IPS DF 6.9 (cell line): ENCODE measurements at regions not wholly inside any gene's neighbourhood (a gene's known extent, or its start where the extent isn't known, plus 50 kb on each side); places are given as distances from the start of the nearest gene placed in this dataset.

Experiments used
- DNase-seq: peaks from one replicate; pipeline ENCODE4 v3.0.0-alpha.2; 2013; ENCODE audit warnings: low read depth, low spot score
- H3K27ac ChIP-seq: one replicate; pipeline ENCODE4 v1.5.1; 2013; ENCODE audit warnings: low read length, control low read depth
- H3K27me3 ChIP-seq: 2 replicates; pipeline ENCODE4 v1.6.1; 2013; ENCODE audit warnings: mild to moderate bottlenecking, low read length; ENCODE audit not compliant: control insufficient read depth, insufficient read depth
- H3K36me3 ChIP-seq: 2 replicates; pipeline ENCODE4 v1.6.1; 2013; ENCODE audit warnings: low read length; ENCODE audit not compliant: control insufficient read depth, insufficient read depth
- H3K4me1 ChIP-seq: 2 replicates; pipeline ENCODE4 v1.6.1; 2013; ENCODE audit warnings: low read length; ENCODE audit not compliant: control insufficient read depth, insufficient read depth
- H3K4me3 ChIP-seq: 2 replicates; pipeline ENCODE4 v1.5.1; 2013; ENCODE audit warnings: mild to moderate bottlenecking, low read length
- H3K9me3 ChIP-seq: 2 replicates; pipeline ENCODE4 v1.6.1; 2013; ENCODE audit warnings: low read length, inconsistent platforms; ENCODE audit not compliant: control insufficient read depth, insufficient read depth
- WGBS: extraction: QIAGEN DNeasy Blood & Tissue Kit; methylation state at CpG from one replicate; pipeline ENCODE4 v1.1.7; 2013; ENCODE audit warnings: mixed read lengths, missing lambda C conversion rate; ENCODE audit not compliant: insufficient read length, insufficient coverage; 5-methylcytosine and 5-hydroxymethylcytosine counted together

DNA sequence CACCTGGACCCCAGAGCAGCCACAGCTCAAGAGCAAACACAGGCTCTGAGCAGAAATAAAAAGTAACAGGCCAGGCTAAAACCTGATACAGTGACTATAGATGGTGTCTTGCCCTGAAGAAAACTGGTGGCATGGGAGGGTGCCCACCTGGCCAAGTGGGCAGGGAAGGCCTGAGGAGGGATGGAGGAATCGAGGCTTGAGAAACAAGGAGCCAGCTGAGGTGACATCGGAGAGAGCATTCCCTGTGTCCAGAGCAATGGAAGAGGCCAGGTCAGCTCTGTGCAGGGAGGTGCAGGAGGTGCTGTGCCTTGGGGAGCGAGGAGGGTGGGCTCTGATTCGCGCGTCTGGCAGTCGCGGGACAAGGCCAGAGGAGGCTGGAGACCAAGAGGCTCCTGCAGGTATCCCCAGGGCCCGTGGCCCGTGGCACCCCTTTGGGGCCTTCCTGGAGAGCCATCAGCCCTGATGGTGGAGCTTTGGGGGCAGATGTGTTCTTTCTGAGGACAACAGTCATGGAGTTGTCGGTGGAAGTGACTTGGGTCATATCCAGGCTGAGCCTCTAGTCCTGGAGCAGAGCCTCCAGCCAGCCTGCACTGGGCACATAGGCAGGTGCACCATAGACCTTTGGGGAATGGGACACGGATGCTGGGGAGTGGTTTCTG, 56.1 kb downstream of the PLXNA1 start:
- no peak overlapping the region for H3K4me3 ChIP-seq
- no peaks in the 10 kb centered on the region for H3K27me3 ChIP-seq
- no CpG with 5 or more reads among the region's 12 CpGs for WGBS
- H3K36me3 ChIP-seq = no peaks in the 10 kb centered on the region
- no peak overlapping the region for H3K27ac ChIP-seq
- no peak for DNase-seq
- no peaks in the 10 kb centered on the region for H3K9me3 ChIP-seq
- peaks cover 9% of the 10 kb centered on the region for H3K4me1 ChIP-seq

- Histone ChIP-seq H3K27ac (no peak overlapping the region), H3K4me3 (no peak overlapping the region), H3K27me3 (no peaks in the 10 kb centered on the region), H3K36me3 (no peaks in the 10 kb centered on the region), H3K9me3 (no peaks in the 10 kb centered on the region), H3K4me1 (peaks cover 9% of the 10 kb centered on the region)
- DNase-seq = no peak
- WGBS = no CpG with 5 or more reads among the region's 9 CpGs
These were observed 56.8 kb downstream of the PLXNA1 start for GRCh38 chr3:127039719-127040118.

DNA sequence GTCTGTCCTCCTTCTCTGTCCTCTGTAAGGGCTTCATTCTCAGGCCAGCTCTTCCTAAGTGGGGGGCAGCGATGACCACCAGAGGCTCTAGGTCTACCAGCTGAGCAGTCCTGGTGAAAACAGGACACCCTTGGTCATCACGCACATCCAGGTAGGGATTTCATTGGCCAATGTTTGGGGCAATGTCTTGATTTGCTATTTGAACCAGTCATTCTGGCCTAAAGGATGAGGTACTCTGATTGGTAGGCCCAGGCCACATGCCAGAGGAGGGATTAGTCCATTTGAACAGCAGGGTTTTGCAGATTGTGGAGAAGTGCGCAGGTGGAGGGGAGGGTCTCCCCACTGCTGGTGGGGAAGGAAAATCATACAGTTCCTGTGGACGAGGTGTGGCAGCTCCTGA, 57.3 kb downstream of the PLXNA1 start:
- no peak for DNase-seq
- Histone ChIP-seq H3K4me1 (peaks cover 9% of the 10 kb centered on the region), H3K4me3 (no peak overlapping the region)

DNA sequence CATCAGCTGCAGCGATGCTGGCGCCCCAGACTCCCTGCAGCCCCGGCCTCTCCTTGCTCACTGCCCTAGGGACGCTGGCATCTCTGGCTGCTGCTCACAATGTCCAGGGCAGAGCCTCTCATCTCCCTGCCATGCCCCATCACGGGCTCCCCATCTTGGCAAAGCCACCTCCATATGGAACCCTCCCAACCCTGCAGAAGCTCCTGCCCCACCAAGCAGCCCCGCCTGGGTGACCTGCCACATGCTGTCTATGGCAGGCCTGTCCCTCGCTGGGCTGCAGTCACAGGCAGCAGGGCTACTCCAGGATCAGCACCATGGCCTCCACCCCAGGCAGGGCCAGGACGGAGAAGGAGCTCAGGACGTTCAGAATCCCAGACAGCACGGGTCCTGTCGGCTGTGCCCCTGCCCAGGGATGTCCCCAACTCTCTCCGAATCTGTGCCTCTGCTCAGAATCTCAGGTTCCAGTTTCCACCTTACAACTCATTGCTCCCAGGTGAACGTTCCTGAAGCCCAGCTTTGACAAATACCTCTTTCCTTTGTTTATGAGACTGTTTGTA, 58.4 kb downstream of the PLXNA1 start:
- no peaks in the 10 kb centered on the region for H3K27me3 ChIP-seq
- H3K4me3 ChIP-seq = no peak overlapping the region
- no peaks in the 10 kb centered on the region for H3K9me3 ChIP-seq
- WGBS = no CpG with 5 or more reads among the region's 13 CpGs
- H3K4me1 ChIP-seq = peaks cover 11% of the 10 kb centered on the region
- no peak overlapping the region for H3K27ac ChIP-seq
- no peak for DNase-seq
- H3K36me3 ChIP-seq = no peaks in the 10 kb centered on the region

More for the DNA sequence above, 57.3 kb downstream of the PLXNA1 start:
- Histone ChIP-seq H3K27me3 (no peaks in the 10 kb centered on the region), H3K9me3 (no peaks in the 10 kb centered on the region), H3K27ac (no peak overlapping the region), H3K36me3 (no peaks in the 10 kb centered on the region)
- no CpG with 5 or more reads among the region's 4 CpGs for WGBS

DNA sequence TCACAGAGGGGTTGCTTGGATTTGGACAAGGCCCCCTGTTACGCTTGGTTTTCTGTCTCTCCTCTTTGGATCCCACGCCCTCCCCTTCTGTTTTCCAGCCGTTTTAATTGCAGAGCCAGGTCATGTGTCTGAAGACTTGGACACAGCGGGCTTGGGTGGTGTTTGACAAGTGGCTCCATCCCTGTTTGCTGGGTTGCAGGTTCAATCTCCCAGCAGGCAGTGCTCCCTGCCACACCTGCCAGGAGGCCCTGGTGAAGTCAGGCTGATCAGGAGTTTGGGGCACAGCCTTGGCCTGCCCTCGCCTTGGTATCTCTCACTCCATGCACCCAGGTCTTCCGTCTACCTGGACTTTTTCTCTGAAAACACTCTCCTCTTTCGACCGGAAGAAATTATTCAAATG, 59.0 kb downstream of the PLXNA1 start:
- no CpG with 5 or more reads among the region's 8 CpGs for WGBS
- Histone ChIP-seq H3K9me3 (no peaks in the 10 kb centered on the region), H3K27me3 (no peaks in the 10 kb centered on the region), H3K4me3 (no peak overlapping the region), H3K36me3 (no peaks in the 10 kb centered on the region), H3K4me1 (peaks cover 11% of the 10 kb centered on the region), H3K27ac (no peak overlapping the region)
- DNase-seq = no peak

DNA sequence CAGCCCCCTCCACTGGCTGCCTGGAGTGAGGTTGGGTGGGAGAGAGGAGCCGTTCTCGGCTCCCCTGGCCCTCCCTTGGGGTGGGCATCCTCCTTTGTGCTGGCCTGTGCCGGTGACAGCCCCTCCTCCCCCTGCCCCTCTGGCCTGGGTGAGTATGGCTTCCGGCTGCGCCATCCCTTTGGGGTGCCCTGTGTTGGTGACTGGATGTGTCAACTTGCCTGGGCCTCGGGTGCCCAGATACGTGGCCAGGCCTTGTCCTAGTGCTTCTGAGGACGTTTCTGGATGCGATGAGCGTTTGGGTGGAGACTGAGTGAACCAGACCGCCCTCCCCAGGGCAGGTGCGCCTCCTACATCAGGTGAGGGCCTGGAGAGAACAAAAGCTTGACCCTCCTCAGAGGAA, 59.7 kb downstream of the PLXNA1 start:
- Histone ChIP-seq H3K36me3 (no peaks in the 10 kb centered on the region), H3K27me3 (no peaks in the 10 kb centered on the region), H3K27ac (no peak overlapping the region), H3K4me1 (peaks cover 11% of the 10 kb centered on the region), H3K9me3 (no peaks in the 10 kb centered on the region), H3K4me3 (no peak overlapping the region)
- no peak for DNase-seq
- WGBS = no CpG with 5 or more reads among the region's 12 CpGs

DNA sequence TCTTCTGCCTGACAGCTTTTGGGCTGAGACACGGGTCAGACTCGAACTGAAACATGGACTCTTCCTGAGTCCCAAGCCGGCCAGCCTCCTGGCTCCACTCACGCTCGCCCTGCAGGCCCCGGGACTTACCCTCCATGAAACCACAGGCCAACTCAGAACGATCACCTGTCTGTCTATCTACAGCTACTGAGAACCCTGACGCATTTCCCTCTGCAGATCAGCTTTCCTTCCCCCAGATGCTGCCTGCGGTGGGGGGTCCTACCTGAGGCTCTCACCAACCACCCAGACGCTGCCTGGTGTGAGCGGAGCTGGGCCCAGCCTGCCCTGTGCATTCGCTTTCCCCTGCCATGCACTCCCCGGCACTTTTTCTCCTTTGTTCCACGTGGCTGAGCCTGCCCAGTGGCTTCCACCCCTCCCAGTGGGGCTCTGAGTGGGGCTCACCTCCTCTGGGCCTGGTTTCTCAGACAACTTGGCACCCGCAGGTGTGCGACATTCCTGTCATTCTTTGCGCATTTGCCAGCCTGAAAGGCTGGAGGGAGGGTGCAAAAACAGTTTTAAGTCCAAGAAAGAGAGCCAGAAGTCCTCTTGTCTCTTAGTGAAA, 60.2 kb downstream of the PLXNA1 start:
- DNase-seq = no peak
- Histone ChIP-seq H3K9me3 (no peaks in the 10 kb centered on the region), H3K4me1 (peaks cover 11% of the 10 kb centered on the region), H3K27me3 (no peaks in the 10 kb centered on the region), H3K4me3 (no peak overlapping the region), H3K36me3 (no peaks in the 10 kb centered on the region), H3K27ac (no peak overlapping the region)
- WGBS = no CpG with 5 or more reads among the region's 17 CpGs

- no peaks in the 10 kb centered on the region for H3K9me3 ChIP-seq
- H3K36me3 ChIP-seq = no peaks in the 10 kb centered on the region
- WGBS = no CpG with 5 or more reads among the region's 7 CpGs
- H3K4me3 ChIP-seq = no peak overlapping the region
- no peak for DNase-seq
- H3K27ac ChIP-seq = no peak overlapping the region
- H3K4me1 ChIP-seq = peaks cover 11% of the 10 kb centered on the region
- no peaks in the 10 kb centered on the region for H3K27me3 ChIP-seq
These were observed 61.0 kb downstream of the PLXNA1 start for GRCh38 chr3:127043731-127044510.

DNA sequence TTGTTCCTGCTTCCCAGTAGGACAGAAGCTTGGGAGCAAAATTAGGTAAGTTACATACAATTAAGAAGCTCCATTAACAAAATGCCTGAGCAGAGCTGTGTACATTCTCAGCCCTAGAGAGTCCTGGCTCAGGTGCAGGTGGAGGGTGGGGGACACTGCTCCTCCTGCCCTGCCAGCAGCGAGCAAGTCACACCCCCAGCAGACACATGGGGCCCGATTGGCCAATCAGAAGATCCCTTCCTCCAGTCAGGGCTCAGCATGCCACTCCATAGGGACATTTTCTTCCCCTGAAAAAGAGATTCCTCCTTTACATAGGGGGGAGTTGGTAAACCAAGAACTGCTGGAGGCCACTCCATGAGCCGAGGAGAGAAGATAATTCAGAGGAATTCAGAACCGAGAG, 62.1 kb downstream of the PLXNA1 start:
- Histone ChIP-seq H3K4me3 (no peak overlapping the region), H3K27ac (no peak overlapping the region), H3K9me3 (no peaks in the 10 kb centered on the region), H3K27me3 (no peaks in the 10 kb centered on the region), H3K4me1 (peaks cover 11% of the 10 kb centered on the region), H3K36me3 (no peaks in the 10 kb centered on the region)
- WGBS = no CpG with 5 or more reads among the region's 4 CpGs
- DNase-seq = no peak

GRCh38 chr3:127045435-127046045, 62.6 kb downstream of the PLXNA1 start:
- Histone ChIP-seq H3K36me3 (no peaks in the 10 kb centered on the region), H3K4me1 (peaks cover 11% of the 10 kb centered on the region), H3K4me3 (no peak overlapping the region), H3K27ac (no peak overlapping the region), H3K9me3 (no peaks in the 10 kb centered on the region), H3K27me3 (no peaks in the 10 kb centered on the region)
- no peak for DNase-seq
- WGBS = no CpG with 5 or more reads among the region's 5 CpGs
